Activated CD4-positive, alpha-beta T cell treated with anti-CD3 and anti-CD28 coated beads for 4 hours (primary cell): ENCODE measurements at regions not wholly inside any gene's neighbourhood (a gene's known extent, or its start where the extent isn't known, plus 50 kb on each side); places are given as distances from the start of the nearest gene placed in this dataset.

Source experiments
- DNase-seq, 2 donors: peaks; one replicate each; pipeline ENCODE4 v3.0.0-alpha.2; 2020

DNA sequence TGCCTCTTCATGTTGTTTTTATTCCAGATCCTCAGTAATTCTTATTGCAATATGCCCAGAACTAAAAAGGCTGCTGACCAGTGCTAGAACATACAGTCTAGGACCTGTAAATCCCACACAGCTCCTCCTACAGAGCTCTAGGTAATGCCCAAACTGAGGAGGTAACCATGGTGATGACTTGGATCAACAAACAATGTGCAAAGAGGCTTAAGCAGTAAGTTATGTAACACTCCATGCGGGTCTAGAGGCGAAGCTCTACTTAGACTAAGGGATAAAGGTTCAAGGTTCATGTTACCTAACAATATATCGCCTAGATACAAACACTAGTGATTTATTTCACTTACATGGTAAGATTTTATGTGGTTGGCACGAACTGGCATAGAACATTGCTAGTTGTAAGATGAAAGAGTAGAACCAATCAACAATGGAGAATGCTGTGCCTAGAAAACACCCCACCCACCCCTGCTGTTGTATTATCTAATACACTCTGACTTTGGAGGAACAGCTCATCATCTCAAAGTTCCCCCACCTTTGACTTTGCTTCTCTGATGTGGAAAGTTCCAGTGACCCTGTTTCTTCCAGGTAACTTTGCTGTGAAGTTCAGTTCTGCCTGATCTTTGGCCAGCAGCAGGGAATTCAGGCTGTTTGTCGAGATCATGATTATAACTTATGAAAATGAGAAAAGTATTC, 242.4 kb downstream of the ALDH8A1 start:
- no peak for DNase-seq

DNA sequence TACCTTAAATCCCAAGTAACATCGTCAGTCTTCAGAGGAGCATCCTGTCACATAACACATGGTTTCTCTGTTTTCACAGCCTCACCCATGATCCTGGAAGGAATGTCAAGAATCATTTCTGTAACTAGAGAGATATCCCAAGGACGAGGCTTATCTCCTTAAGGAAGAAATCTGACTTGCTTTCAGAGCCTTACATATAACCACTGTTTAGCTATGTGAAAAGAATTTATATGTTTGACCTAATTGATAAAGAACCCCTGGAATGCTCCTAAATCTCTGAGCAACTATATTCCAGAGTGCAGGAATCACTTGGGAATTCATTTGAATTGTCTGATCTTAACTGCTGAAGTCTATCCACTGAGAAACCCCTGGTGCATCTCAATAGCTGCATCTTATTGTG, 243.1 kb downstream of the ALDH8A1 start:
- no peak for DNase-seq

DNA sequence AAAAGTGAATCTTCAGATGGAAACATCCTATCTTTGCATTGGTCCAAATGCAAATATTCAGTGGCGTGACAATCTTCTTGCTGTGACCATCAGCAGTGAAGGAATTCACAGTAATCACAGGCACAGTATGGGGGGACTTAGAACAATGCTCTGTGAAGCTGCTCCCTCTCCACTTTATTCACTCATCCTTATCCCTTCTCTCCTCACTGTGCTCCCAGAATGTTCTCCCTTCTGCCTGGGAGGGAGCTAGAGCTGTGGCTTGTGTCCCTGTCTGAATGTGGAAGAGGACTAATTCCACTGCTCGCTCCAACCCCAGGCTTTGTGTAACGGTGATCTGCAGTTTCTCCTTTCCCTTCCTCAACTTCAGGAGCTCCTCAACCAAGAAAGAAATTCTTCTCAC, 243.7 kb downstream of the ALDH8A1 start:
- no peak for DNase-seq

DNA sequence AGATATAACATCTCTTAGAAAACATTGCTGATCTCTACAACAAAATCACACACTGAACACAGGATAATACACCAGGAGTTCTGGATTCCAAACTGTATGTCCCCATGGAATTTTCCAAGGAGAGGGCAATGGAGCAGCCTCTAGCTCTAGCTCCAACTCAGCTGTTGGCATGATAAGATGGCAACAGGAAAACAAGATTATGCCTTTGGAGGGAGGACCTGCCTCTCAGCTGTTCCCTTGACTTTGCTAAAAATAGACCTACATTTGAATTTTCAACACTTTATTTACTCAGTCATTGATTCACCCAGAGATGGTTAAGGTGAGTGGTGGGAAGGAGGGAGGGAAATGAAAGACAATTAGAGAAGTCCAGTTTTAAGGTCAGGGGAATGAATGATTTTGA, 246.7 kb downstream of the ALDH8A1 start:
- no peak for DNase-seq

DNA sequence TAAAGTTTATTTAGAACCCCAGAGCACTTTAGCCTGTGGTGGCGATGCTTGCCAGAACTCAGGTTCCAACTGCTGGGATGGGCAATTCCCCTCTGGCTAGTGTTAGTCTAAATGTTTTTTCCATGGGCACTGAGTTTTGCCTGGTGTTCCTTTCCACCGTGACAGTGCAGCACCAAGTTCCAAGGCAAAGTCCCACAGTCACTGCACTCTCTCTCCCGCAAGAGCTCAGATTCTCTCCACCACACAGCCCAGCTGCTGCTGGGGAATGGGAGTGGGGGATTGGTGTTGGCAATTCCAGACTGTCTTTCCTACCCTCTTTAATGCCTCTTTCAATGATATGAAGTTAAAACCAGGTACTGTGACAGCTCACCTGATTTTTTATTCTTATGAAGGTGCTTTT, 247.6 kb downstream of the ALDH8A1 start:
- no peak for DNase-seq

DNA sequence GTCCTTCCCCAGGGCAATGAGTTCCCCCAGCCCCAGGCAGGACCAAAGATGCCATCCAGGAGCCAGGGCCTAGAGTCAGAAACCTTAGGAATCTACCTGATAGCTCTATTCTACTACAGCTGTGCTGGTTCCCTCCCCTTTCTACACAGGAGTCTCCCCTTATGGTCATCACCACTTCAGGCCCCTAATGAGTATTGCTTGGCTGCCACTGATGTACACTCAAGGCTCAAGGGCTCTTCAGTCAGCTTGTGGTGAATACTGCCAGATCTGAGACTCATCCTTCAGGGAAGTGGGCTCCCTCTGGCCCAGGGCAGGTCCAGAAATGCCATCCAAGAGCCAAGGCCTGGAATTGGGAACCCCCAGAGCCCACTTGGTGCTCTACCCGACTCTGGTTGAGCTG, 248.6 kb downstream of the ALDH8A1 start:
- DNase-seq, result no peak

DNA sequence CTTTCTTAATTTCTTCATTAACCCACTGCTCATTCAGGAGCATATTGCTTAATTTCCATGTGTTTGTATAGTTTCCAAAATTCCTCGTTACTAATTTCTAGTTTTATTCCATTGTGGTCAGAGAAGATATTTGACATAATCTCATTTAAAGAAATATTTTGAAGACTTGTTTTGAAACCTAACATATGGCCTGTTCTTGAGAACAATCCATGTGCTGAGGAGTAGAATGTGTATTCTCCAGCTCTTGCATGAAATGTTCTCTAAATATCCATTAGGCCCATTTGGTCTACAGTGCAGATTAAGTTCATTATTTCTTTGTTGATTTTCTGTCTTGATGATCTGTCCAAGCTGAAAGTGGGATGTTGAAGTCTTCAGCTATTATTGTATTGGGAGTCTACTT, 251.7 kb downstream of the ALDH8A1 start:
- no peak for DNase-seq

DNA sequence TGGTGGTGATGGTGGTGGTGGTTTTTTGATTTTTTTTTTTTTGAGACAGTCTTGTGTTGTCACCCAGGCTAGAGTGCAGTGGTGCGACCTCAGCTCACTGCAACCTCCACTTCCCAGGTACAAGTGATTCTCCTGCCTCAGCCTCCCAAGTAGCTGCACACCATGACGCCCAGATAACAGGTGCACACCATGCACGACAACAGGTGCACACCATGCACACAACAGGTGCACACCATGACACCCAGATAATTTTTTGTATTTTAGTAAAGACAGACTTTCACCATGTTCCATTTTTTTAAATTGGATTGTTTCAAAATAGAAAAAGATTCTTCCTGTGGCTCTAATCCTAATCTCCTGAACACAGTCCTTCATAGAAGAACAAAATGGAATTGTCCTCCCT, 257.9 kb downstream of the ALDH8A1 start:
- DNase-seq, result no peak

DNA sequence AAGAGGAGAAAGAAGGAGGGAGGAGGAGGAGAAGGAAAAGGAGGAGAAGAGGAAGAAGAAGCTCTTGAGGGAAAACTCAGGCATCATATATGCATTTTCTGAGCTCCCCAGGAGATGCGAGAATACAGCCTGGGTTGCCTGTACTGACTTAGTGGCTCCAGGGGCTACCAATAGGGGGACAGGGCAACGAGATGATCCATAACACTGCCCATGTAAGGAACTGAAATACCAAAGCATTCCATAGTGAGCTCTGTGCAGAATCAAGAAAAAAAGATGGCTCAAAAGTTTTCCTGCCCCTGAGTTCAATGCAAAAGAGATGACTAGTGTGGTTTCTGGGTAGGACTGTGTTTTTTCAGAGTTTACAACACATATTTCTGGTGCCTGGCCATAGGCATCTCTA, 258.7 kb downstream of the ALDH8A1 start:
- no peak for DNase-seq

DNA sequence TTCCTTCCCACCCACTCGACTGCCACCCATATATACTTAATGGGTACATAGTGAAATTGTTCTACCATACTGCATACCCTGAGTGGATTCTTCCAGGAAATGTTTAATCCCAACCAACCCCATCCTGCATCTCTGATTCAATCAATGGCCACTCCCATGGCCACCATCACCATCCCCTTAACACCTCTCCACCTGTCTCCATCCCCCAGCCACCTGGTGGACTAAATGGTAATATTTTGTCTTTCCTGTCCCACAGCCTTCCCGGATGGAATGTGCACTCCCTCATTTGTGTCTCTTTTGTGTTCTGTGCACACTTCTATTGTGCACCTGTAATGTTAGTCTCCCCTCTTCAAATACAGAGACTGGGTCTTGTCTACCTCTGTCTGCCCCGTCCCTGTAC, 259.9 kb downstream of the ALDH8A1 start:
- DNase-seq, result no peak

DNA sequence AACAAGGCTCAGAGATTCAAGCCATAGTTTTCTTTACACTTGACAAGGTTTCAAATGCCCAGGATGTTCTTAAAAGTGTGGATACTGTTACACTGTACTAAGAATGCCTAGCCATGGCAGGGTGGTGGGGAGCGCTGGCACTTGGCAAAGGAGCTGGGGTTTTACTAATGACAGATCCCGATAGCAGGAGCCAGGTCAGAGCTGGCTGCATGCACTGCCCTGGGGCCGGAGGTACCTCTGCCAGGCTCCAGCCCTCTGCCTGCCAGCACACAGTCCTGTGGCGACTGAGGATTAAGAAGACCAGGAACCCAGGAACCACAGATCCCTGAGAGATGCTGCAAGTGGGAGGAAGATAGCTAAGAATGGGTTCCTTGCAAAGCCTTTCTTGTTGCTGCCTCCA, 260.3 kb downstream of the ALDH8A1 start:
- no peak for DNase-seq

DNA sequence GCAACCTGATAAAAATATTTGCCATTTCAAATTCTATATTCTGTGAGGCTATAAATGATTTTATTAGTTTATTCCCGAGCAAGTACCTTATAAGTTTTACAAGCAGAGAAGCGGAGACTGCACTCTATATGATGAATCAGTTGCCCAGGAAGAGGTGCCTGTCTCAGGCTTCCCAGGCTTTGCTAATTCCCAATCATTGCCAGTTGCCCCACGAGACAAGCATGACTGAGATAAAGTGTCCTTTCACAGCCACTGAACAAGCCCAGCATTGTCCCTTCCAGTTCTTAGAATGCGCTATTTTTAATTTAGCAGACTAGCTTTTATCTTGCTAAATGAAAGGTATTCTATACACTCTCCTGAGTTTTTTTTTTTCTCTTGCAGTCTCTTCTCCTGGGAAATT, 260.7 kb downstream of the ALDH8A1 start:
- DNase-seq, result no peak

DNA sequence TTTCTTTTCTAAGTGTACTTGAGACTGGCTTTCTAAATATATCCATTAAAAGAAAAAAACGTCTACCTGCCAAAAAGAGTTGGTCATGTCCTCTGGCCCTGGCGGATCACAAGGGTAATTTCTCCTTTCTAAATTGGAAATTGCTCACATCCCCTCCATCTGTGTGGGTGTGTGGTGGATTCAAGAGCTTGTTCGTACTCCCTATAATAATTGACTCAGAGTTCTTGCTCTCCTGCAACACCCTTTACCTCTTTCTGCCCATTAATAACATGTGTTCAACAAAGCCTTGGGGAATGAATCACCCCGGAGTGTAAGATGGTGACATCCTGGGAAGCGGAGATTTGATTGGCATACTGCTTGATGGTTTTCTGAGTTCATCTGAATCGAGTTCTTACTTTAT, 263.8 kb downstream of the ALDH8A1 start:
- no peak for DNase-seq

DNA sequence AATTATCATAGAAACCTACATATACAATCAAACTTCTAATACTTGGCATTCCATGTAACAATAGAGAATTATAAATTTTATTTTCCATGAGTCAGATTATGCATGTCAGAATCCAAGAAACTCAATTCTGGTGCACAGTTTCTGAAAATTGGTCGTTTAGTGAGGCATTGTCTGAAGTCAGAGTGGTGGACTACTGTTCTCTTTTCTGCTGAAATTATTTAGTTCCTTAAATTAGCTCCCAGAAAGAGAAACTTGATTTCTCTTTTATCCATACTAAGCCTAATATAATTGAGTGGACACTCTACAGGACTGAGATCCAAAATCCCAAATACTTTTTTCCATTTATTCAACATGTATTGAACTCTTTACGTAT, 265.5 kb downstream of the ALDH8A1 start:
- DNase-seq, result no peak

DNA sequence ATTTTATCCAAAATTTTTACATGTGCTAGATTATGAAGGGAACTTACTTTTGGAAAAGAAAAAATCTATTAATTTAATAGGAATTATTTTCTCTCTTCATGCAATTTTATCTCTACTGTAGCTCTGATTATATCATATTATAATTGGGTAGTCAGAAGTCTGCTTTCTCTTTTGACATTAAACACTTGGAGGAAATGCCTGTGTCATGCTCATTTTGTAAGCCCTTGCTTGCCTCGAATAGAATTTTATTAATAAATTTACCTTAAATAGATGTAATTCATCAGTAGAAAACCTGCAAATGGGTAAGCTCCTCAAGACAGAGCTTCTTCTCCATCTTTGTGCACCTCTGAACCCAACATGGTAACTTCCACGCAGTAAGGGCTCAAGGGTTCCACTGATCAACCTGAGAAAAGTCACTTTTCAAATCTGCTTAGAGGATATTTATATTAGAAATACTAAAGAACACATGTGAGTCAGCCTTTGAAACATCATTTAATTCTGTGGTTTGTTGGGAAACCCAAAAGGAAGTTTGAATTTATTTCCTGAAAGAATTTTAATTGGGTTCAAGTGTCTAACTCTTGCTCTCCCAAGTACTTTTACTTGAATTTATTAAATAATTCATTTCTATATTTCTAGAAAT, 266.0 kb downstream of the ALDH8A1 start:
- no peak for DNase-seq

DNA sequence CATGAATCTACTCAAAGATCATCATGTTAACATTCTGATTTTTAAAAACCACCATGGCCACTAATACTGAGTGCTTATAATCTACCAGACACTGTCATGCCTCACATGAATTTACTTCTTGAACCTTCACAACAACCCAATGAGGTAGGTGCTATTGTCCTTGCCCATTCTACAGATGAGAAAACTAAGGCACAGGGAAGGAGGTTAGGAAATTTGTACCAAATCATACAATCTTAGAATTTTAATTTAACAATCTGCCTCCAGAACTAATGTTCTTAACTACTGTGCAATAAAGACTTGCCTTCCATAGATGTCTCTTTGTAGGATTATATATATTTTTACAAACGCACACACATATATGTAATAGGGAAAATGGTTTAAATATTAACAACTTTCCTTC, 269.5 kb downstream of the ALDH8A1 start:
- DNase-seq, result no peak

DNA sequence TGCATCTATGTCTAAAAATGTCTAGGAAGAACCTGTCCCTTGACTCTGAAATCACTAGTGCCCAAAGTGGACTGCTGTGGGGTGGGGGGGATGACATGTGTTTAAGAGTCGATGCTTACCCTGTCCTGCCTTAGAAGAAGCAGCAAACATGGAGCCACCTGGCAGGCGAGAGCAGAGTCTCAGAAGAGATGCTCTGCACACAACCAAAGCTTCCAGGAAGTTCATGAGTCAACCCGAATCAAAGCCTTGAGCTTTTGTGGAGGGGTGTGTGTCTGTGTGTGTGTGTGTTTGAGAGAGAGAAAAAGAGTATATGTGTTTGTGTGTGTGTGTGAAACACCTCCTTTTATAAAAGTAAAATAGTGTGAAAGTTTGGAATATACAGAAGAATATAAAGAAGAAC, 269.9 kb downstream of the ALDH8A1 start:
- no peak for DNase-seq

DNA sequence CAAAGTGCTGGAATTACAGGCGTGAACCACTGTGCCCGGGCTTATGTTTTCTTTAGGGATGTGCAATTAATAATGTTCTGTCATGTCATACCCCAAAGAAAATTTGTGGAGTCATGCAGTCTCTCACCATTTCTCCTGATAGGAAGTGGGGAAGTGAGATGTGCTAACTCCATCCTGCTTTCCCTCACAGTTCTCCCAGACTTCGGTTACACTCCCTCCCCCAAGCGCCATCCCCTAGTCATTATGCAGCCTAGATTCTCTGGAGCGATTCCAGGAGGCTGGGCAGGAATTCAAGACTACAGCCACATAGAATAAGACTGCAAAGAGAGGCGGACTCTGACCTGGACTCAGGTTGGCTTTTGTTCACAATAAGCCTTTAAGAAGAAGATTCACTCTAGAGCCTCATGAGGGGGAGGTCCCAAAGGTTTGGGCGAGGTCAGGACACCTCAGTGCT, 271.4 kb downstream of the ALDH8A1 start:
- DNase-seq, result no peak

DNA sequence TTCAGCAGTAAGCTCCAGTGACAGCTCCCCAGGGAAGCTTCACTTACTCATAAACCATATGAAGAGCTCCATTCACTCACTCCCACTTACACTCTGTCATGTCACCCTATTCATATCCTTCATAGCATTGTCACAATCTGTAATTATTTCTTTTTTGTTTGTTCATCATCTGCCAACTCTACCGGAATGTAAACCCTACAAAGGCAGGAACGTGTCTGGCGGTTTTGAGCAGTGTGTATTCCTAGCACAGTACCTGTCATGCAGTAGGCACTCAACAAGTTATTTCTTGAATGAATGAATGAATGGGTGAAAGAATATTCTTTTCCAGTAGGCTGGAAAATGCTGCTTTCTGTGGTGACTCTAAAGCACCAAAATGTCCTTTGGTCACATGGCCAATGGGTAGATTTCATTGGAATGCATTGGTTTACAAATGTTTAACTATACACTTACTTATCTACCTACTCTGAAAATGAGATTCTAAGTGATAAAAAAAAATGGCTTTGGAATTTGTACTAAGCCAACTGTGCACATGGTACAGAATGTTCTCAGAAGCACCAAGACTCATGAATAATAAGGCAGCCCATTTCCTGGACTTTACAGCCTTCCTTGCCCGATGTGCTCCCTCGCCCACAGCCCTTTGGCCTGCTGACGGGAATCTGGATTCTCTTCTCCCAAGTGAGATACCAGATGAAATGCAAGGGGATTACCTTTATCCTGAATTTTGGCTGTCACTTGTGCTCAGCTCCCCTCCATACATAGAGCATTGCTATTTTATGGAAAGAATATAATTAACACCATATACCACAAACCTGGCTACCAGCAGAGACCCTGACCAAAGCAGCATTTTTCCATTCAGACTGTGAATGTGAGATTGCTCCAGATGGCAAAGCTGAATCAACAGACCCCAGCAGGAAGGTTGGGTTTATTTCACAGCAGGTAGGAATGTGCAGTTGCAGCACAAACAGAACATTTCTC, 273.3 kb downstream of the ALDH8A1 start:
- DNase-seq, result no peak

DNA sequence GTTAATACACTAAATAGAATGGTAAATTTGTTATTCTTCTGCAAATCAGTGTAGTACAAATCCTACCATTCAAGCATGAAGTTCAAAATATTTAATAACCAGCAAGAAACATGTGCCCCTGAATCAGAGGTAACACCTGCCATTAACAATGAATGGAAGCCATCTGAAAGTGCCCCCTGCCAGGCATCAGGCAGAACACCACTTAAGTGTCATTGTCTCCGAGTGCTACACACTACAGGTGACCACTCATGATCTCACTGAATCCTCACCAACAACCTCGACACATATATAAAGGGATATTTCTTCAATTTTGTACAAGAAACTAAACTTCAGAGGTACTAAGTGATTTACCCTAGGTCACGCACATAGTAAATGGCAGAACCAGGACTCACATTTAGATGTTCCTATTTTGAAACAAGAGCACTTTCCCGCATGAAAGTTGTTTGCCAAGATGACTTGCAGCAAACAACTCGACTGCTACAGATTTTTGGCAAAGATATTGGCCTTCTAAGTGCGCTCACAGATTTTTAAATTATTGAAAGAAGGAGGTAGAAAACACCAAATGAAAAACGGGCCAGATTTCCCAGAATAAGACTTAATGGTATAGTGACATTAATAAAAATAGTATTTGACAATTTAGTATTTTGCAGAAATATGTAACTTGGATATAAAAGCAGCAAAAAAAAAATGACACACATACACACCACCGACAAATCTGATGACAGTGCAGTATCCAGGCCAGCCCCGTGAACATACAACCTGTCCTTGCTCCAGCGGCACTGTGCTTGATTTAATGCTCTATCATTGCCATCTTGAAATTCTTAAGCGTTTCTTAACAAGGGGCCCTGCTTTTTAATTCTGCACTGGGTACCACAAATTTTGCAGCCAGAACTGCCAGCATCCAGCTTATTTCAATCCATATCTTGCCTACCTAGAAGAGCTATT, 274.5 kb downstream of the ALDH8A1 start:
- no peak for DNase-seq

DNA sequence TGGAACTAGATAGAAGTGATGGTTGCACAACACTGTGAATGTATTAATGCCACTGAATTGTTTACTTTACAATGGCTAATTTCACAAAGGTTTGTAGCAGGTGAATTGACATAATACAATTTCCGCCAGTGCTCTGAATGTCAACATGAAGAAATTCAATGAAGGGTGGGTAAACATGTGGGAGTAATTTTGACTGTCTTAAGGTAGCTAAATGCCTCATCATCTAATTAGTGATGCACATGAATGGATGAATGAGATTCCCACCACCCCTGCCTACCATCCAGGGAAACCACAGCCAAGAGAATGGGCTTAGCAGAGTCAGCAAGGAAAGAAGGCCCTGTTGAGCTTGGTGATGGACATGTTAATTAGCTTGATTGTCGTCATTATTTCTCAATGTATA, 275.3 kb downstream of the ALDH8A1 start:
- no peak for DNase-seq

DNA sequence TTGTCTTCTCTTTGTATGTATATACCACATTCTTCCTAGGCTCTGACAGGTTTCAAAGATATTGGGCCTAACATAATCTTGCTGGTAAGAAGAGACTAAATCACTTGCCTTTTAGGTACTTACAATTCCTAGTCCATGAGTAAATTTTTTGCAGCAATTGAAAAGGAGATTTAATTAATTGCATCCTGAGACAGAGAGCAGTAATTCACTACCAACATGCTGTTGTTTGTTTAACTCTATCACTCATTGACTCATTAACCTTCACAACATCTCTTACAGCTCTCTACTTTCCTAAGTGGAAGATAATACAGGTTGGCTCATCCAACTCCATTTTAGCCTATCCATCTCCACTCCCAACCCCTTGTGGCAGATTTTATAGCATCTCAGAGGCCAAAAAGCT, 280.4 kb downstream of the ALDH8A1 start:
- no peak for DNase-seq

DNA sequence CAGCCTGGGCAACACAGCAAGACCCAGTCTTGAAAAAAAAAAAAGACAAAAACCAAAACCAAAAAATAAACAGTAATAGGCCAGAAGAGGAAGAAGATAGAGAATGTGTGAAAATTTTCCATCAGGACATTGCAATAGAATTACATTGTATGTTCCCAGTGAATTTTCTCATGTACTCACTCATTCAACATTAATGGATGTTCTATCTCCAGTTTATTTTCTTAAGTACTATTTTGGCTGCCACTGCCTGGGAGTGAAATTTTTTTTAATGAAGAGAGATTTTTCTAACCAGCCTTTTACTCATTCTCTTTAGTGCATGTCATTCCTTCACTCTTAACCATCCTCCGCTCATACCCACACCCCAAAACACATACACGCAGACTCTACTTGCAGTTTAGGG, 282.8 kb downstream of the ALDH8A1 start:
- DNase-seq, result no peak
